ENCODE measurements at regions not wholly inside any gene's neighbourhood (a gene's known extent, or its start where the extent isn't known, plus 50 kb on each side); places are given as distances from the start of the nearest gene placed in this dataset.

GRCh38 chr12:73815072-73815645 is 722.5 kb upstream of the ATXN7L3B start:
- TF ChIP-seq TAF1 (IDR thresholded peaks at IDR 0.05; ENCODE audit: low read depth): no peak
- TF ChIP-seq, protein P1, sequence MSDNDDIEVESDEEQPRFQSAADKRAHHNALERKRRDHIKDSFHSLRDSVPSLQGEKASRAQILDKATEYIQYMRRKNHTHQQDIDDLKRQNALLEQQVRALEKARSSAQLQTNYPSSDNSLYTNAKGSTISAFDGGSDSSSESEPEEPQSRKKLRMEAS (IDR thresholded peaks at IDR 0.05): no peak
- no peak for TF ChIP-seq EP300 (IDR thresholded peaks at IDR 0.05; ENCODE audit: borderline replicate concordance)
- TF ChIP-seq YY1 (IDR thresholded peaks at IDR 0.05; ENCODE audit: low read depth): no peak
- no peak for TF ChIP-seq EGR1 (IDR thresholded peaks at IDR 0.05)
- TF ChIP-seq TEAD4 (IDR thresholded peaks at IDR 0.05): no peak
- TF ChIP-seq CREB1 (IDR thresholded peaks at IDR 0.05; ENCODE audit: low read depth): no peak
- no peak for TF ChIP-seq CEBPB (IDR thresholded peaks at IDR 0.05)

All from Ishikawa (cell line).